DOHH2 (cell line): ENCODE measurements at regions not wholly inside any gene's neighbourhood (a gene's known extent, or its start where the extent isn't known, plus 50 kb on each side); places are given as distances from the start of the nearest gene placed in this dataset.

Source experiments
- CTCF ChIP-seq: fragments of 200-600 bp; sonication (generic); IDR thresholded peaks from one replicate; pipeline ENCODE4 v1.5.1; 2014; ENCODE audit warnings: antibody characterized with exemption, mild to moderate bottlenecking, low read depth, low read length; ENCODE audit not compliant: poor library complexity, severe bottlenecking
- EZH2phosphoT487 ChIP-seq: fragments of 200-600 bp; sonication (generic); IDR thresholded peaks from 2 replicates; pipeline ENCODE4 v1.6.1; 2017; ENCODE audit warnings: borderline replicate concordance, mild to moderate bottlenecking, antibody characterized with exemption, low read length, moderate library complexity, mixed read lengths

- no peak for TF ChIP-seq CTCF
- no peak for TF ChIP-seq EZH2phosphoT487
Observed at GRCh38 chr10:110378006-110378405, 73.3 kb upstream of the SMNDC1 start.
